Liver (tissue), 3 donors: ENCODE measurements at regions not wholly inside any gene's neighbourhood (a gene's known extent, or its start where the extent isn't known, plus 50 kb on each side); places are given as distances from the start of the nearest gene placed in this dataset.

Experiments
- GABPA ChIP-seq, 2 donors: IDR thresholded peaks in 1 of 2; conservative IDR thresholded peaks in 1 of 2; 2 replicates each; pipeline ENCODE4 v1.6.1; 2016; ENCODE audit warnings: antibody characterized with exemption in 2 of 2, mild to moderate bottlenecking in 1 of 2, moderate library complexity in 1 of 2
- JUND ChIP-seq, 2 donors: IDR thresholded peaks; 2 replicates each; pipeline ENCODE4 v1.6.1; 2016; ENCODE audit warnings: antibody characterized with exemption in 2 of 2
- RAD21 ChIP-seq, 2 donors: IDR thresholded peaks; 2 replicates each; pipeline ENCODE4 v1.6.1; 2016; ENCODE audit warnings: antibody characterized with exemption in 2 of 2, mild to moderate bottlenecking in 2 of 2
- YY1 ChIP-seq: IDR thresholded peaks from 2 replicates; pipeline ENCODE4 v1.6.1; 2016; ENCODE audit warnings: antibody characterized with exemption, mild to moderate bottlenecking
- TF ChIP-seq, protein P1 (sequence below): fragments of 150-350 bp; IDR thresholded peaks from 2 replicates; pipeline ENCODE4 v1.5.1; 2017; ENCODE audit warnings: improper control_type of control experiment, low read depth, low read length; ENCODE audit not compliant: missing input control
- TF ChIP-seq, protein P2 (sequence below): IDR thresholded peaks from 2 replicates; pipeline ENCODE4 v1.6.1; 2016; ENCODE audit warnings: antibody characterized with exemption, mild to moderate bottlenecking
- TF ChIP-seq, protein P3 (sequence below): IDR thresholded peaks from 2 replicates; pipeline ENCODE4 v1.6.1; 2016; ENCODE audit warnings: antibody characterized with exemption
- donor health status: healthy.
- donor health status: healthy.

DNA sequence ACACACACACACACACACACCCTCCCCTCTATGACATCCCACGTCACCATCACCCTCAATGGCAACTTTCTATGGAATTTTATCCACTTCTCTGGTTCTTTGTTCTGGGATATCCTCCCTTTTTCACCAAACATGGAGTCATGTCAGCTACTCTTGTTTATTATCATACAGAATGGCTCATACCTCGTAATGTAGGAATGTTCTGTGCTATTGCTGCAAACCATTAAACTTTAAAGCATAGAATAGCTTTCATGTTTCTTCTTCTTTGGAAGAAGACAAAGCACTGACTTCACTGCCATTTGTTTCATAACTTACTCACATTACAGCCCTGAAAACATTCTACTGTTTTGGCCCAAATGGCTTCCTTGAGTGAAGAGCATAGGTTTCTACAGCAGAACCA, 163.4 kb downstream of the FOXO1 start:
- no peak for TF ChIP-seq RAD21 (IDR thresholded peaks at IDR 0.05)
- TF ChIP-seq, protein P1, sequence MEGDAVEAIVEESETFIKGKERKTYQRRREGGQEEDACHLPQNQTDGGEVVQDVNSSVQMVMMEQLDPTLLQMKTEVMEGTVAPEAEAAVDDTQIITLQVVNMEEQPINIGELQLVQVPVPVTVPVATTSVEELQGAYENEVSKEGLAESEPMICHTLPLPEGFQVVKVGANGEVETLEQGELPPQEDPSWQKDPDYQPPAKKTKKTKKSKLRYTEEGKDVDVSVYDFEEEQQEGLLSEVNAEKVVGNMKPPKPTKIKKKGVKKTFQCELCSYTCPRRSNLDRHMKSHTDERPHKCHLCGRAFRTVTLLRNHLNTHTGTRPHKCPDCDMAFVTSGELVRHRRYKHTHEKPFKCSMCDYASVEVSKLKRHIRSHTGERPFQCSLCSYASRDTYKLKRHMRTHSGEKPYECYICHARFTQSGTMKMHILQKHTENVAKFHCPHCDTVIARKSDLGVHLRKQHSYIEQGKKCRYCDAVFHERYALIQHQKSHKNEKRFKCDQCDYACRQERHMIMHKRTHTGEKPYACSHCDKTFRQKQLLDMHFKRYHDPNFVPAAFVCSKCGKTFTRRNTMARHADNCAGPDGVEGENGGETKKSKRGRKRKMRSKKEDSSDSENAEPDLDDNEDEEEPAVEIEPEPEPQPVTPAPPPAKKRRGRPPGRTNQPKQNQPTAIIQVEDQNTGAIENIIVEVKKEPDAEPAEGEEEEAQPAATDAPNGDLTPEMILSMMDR: no peak
- TF ChIP-seq, protein P2, sequence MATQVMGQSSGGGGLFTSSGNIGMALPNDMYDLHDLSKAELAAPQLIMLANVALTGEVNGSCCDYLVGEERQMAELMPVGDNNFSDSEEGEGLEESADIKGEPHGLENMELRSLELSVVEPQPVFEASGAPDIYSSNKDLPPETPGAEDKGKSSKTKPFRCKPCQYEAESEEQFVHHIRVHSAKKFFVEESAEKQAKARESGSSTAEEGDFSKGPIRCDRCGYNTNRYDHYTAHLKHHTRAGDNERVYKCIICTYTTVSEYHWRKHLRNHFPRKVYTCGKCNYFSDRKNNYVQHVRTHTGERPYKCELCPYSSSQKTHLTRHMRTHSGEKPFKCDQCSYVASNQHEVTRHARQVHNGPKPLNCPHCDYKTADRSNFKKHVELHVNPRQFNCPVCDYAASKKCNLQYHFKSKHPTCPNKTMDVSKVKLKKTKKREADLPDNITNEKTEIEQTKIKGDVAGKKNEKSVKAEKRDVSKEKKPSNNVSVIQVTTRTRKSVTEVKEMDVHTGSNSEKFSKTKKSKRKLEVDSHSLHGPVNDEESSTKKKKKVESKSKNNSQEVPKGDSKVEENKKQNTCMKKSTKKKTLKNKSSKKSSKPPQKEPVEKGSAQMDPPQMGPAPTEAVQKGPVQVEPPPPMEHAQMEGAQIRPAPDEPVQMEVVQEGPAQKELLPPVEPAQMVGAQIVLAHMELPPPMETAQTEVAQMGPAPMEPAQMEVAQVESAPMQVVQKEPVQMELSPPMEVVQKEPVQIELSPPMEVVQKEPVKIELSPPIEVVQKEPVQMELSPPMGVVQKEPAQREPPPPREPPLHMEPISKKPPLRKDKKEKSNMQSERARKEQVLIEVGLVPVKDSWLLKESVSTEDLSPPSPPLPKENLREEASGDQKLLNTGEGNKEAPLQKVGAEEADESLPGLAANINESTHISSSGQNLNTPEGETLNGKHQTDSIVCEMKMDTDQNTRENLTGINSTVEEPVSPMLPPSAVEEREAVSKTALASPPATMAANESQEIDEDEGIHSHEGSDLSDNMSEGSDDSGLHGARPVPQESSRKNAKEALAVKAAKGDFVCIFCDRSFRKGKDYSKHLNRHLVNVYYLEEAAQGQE: no peak
- TF ChIP-seq YY1: no peak
- TF ChIP-seq JUND (IDR thresholded peaks at IDR 0.05): no peak
- TF ChIP-seq GABPA (IDR thresholded peaks at IDR 0.05 in 1 of 2, conservative IDR thresholded peaks at IDR 0.05 in 1 of 2): no peak
- TF ChIP-seq, protein P3, sequence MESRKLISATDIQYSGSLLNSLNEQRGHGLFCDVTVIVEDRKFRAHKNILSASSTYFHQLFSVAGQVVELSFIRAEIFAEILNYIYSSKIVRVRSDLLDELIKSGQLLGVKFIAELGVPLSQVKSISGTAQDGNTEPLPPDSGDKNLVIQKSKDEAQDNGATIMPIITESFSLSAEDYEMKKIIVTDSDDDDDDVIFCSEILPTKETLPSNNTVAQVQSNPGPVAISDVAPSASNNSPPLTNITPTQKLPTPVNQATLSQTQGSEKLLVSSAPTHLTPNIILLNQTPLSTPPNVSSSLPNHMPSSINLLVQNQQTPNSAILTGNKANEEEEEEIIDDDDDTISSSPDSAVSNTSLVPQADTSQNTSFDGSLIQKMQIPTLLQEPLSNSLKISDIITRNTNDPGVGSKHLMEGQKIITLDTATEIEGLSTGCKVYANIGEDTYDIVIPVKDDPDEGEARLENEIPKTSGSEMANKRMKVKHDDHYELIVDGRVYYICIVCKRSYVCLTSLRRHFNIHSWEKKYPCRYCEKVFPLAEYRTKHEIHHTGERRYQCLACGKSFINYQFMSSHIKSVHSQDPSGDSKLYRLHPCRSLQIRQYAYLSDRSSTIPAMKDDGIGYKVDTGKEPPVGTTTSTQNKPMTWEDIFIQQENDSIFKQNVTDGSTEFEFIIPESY: no peak
